ENCODE measurements at regions not wholly inside any gene's neighbourhood (a gene's known extent, or its start where the extent isn't known, plus 50 kb on each side); places are given as distances from the start of the nearest gene placed in this dataset.

- TF ChIP-seq CTCF (IDR thresholded peaks at IDR 0.05; ENCODE audit: low read depth, low read length) (no peak), POLR2A (IDR thresholded peaks at IDR 0.05; ENCODE audit: extremely low read depth, insufficient read length) (no peak), MAX (IDR thresholded peaks at IDR 0.05; ENCODE audit: low read depth, low read length) (no peak)
These were observed 723.9 kb downstream of the SH3BGRL start for GRCh38 chrX:81925812-81926211.
